HUES64 (cell line): ENCODE measurements at regions not wholly inside any gene's neighbourhood (a gene's known extent, or its start where the extent isn't known, plus 50 kb on each side); places are given as distances from the start of the nearest gene placed in this dataset.

ENCODE experiments used
- H3K27ac ChIP-seq: 2 replicates; pipeline ENCODE4 v1.7.0; 2013; ENCODE audit warnings: low read depth, low read length, inconsistent platforms
- H3K27me3 ChIP-seq: 2 replicates; pipeline ENCODE4 v1.6.1; 2013; ENCODE audit warnings: mild to moderate bottlenecking, low read length; ENCODE audit not compliant: insufficient read depth
- H3K36me3 ChIP-seq: 2 replicates; pipeline ENCODE4 v1.6.1; 2013; ENCODE audit warnings: mild to moderate bottlenecking, low read length; ENCODE audit not compliant: insufficient read depth
- H3K4me1 ChIP-seq: 2 replicates; pipeline ENCODE4 v1.6.1; 2013; ENCODE audit warnings: mild to moderate bottlenecking, low read length, moderate library complexity; ENCODE audit not compliant: insufficient read depth
- H3K4me3 ChIP-seq: 2 replicates; pipeline ENCODE4 v1.5.1; 2013; ENCODE audit warnings: mild to moderate bottlenecking, low read length, moderate library complexity
- H3K9ac ChIP-seq: 2 replicates; pipeline ENCODE4 v1.6.1; 2013; ENCODE audit warnings: mild to moderate bottlenecking, low read depth, low read length
- H3K9me3 ChIP-seq: 2 replicates; pipeline ENCODE4 v1.6.1; 2013; ENCODE audit warnings: low read depth, low read length; ENCODE audit not compliant: insufficient read depth
- WGBS: fragments of 150-250, 120-280 bp; methylation state at CpG from one replicate; pipeline ENCODE4 v1.1.7; 2013; ENCODE audit warnings: missing lambda C conversion rate; 5-methylcytosine and 5-hydroxymethylcytosine counted together

GRCh38 chr12:90028635-90029051 is 320.0 kb upstream of the ATP2B1 start:
- no peaks in the 10 kb centered on the region for H3K36me3 ChIP-seq
- no peak overlapping the region for H3K27ac ChIP-seq
- H3K9me3 ChIP-seq: no peaks in the 10 kb centered on the region
- H3K4me1 ChIP-seq: no peaks in the 10 kb centered on the region
- H3K9ac ChIP-seq: no peak overlapping the region
- H3K4me3 ChIP-seq: no peak overlapping the region
- H3K27me3 ChIP-seq: no peaks in the 10 kb centered on the region

GRCh38 chr12:90027889-90028634 is 319.4 kb upstream of the ATP2B1 start:
- no peaks in the 10 kb centered on the region for H3K4me1 ChIP-seq
- no peak overlapping the region for H3K27ac ChIP-seq
- no peaks in the 10 kb centered on the region for H3K36me3 ChIP-seq
- WGBS: 95% methylated on average over 5 of the region's 5 CpGs
- H3K9ac ChIP-seq: no peak overlapping the region
- no peak overlapping the region for H3K4me3 ChIP-seq
- no peaks in the 10 kb centered on the region for H3K27me3 ChIP-seq
- H3K9me3 ChIP-seq: no peaks in the 10 kb centered on the region

- Histone ChIP-seq H3K4me3 (no peak overlapping the region), H3K9ac (no peak overlapping the region), H3K4me1 (no peaks in the 10 kb centered on the region), H3K9me3 (no peaks in the 10 kb centered on the region), H3K27ac (no peak overlapping the region), H3K27me3 (no peaks in the 10 kb centered on the region), H3K36me3 (no peaks in the 10 kb centered on the region)
Observed at GRCh38 chr12:90027041-90027440, 318.4 kb upstream of the ATP2B1 start.

- 92% methylated on average over 9 of the region's 9 CpGs for WGBS
- Histone ChIP-seq H3K36me3 (no peaks in the 10 kb centered on the region), H3K4me3 (no peak overlapping the region), H3K9me3 (no peaks in the 10 kb centered on the region), H3K27ac (no peak overlapping the region), H3K9ac (no peak overlapping the region), H3K4me1 (no peaks in the 10 kb centered on the region), H3K27me3 (no peaks in the 10 kb centered on the region)
Observed at GRCh38 chr12:90026516-90026915, 317.9 kb upstream of the ATP2B1 start.

DNA sequence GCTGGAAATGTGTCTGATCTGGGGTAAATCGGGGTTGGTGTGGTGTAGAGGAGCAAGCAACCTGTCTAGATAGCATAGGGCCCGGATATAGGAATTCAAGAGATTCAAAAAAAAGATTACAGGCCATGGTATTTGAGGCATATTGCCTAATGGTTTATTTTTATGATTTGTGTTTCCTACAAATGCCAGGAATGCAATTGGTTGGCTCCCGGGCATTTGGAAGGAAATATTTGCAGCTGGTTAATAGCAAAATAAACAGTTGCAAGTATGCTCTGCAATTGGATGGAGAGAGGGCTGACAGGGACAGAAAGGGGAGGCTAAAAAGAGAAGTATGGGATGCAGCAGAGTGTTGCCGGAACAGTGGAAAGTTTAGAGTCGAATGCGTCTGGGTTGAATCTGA is 315.6 kb upstream of the ATP2B1 start:
- H3K27ac ChIP-seq: no peak overlapping the region
- 80% methylated on average over 6 of the region's 6 CpGs for WGBS

DNA sequence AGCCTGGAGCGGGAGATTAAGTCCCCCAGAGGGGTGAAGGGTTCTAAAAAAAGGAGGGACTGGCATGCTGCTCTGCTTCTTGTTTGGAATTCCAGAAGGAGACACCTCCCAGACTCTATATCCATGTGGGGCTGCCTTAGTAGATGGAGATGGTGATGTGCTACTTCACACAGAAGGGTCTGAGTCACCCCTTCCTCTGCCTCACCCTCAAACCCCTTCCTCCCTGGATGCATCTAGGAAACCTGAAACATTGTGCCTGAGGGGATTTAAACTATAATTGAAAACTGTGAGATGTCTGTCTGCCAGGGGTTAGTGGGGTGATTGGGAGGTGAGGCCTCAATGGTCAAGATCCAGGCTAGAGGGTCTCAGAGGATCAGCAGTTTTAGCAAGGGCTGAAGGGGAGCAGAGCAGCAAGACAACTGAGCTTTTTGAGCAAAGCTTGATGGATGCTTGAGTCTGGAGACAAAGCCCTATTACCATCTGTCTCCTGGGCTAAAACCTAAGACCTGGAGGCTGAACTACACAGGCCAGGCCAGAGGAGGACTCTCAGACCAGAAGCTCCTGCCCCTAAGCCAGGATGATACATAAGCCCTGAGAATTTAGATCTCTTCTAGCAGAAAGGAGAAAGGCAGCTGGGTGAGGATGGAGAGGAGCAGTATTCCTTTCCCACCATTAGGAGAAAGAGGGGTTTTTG is 314.7 kb upstream of the ATP2B1 start:
- Histone ChIP-seq H3K27ac (no peak overlapping the region), H3K9ac (no peak overlapping the region), H3K4me1 (no peaks in the 10 kb centered on the region), H3K27me3 (no peaks in the 10 kb centered on the region), H3K4me3 (no peak overlapping the region), H3K9me3 (no peaks in the 10 kb centered on the region), H3K36me3 (no peaks in the 10 kb centered on the region)
- 88% methylated on average over 1 of the region's 1 CpG for WGBS

More for the DNA sequence above, 315.6 kb upstream of the ATP2B1 start:
- H3K4me1 ChIP-seq: no peaks in the 10 kb centered on the region
- H3K27me3 ChIP-seq: no peaks in the 10 kb centered on the region
- H3K36me3 ChIP-seq: no peaks in the 10 kb centered on the region
- no peak overlapping the region for H3K9ac ChIP-seq
- H3K9me3 ChIP-seq: no peaks in the 10 kb centered on the region
- no peak overlapping the region for H3K4me3 ChIP-seq

DNA sequence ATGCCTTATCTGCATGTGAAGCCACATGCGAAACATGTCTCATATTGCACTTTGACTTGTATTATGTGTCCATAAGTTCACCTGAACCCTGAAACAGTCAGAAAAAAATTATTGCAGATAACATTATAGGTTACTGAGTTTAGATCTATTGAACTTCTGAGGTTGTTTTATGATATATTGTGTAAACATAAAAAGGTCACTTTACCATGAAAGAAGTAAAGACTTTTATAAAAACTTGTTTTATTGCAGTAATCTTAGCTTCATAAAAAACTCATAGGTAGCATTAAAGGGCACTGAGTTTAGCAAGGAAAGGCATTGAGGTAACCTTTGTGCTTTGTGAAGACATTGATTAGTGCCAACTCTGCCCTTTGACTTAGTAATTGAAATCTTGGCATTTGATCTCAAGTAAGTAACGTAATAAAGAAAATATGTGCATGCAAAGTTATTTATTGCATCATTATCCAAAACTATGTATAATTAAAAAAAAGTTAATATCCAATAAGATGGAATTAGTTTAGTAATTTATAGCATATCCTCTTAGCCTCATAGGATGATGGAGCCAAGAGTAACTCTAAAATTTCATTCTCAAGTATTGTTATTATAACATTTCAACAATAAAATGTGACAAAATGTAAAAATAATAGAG is 313.3 kb upstream of the ATP2B1 start:
- 100% methylated on average over 1 of the region's 2 CpGs for WGBS
- H3K4me1 ChIP-seq: no peaks in the 10 kb centered on the region
- no peaks in the 10 kb centered on the region for H3K9me3 ChIP-seq
- no peak overlapping the region for H3K4me3 ChIP-seq
- no peak overlapping the region for H3K27ac ChIP-seq
- H3K9ac ChIP-seq: no peak overlapping the region
- H3K27me3 ChIP-seq: no peaks in the 10 kb centered on the region
- no peaks in the 10 kb centered on the region for H3K36me3 ChIP-seq

DNA sequence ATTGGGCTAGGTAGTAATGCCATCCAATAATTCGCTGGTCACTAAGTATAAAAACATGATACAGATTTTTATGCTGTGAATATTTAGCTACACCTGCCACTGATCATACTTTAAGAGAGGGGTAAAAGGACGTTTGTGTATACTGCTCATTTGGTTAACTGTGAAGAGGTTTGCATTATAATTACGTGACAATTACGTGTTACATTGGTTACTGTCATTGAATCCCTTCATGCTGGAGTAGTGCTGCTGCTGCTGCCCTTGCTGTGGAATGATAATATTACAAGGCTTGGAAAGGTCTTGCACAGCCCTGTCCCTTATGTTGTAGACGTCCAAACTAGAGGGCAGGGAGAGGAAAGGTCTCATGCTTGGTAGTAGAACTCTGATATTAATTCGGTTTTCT is 312.2 kb upstream of the ATP2B1 start:
- Histone ChIP-seq H3K36me3 (no peaks in the 10 kb centered on the region), H3K4me3 (no peak overlapping the region), H3K4me1 (no peaks in the 10 kb centered on the region), H3K27ac (no peak overlapping the region), H3K9ac (no peak overlapping the region), H3K27me3 (no peaks in the 10 kb centered on the region), H3K9me3 (no peaks in the 10 kb centered on the region)
- WGBS: 81% methylated on average over 5 of the region's 6 CpGs

DNA sequence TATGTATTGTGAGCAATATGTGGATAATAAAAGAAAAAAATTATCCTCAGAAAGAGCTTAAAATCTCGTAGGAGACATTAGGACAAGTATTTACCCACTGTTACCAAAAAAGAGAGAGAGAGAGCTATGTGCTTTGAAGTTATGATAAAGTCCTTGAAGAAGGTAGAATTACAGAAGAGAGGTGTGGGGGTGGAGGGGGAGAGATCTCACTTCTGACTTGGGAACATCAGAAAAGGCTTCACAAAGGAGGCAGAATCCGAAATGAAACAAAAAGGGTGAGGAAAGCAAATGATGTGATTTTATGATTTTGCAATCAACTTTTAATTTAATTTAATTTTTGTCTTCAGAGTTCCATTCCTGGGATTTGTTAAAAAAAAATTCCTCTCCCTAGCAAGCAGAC is 311.8 kb upstream of the ATP2B1 start:
- H3K36me3 ChIP-seq: no peaks in the 10 kb centered on the region
- H3K9me3 ChIP-seq: no peaks in the 10 kb centered on the region
- 88% methylated on average over 1 of the region's 2 CpGs for WGBS
- H3K27me3 ChIP-seq: no peaks in the 10 kb centered on the region
- H3K4me1 ChIP-seq: no peaks in the 10 kb centered on the region
- no peak overlapping the region for H3K27ac ChIP-seq
- H3K9ac ChIP-seq: no peak overlapping the region
- no peak overlapping the region for H3K4me3 ChIP-seq

DNA sequence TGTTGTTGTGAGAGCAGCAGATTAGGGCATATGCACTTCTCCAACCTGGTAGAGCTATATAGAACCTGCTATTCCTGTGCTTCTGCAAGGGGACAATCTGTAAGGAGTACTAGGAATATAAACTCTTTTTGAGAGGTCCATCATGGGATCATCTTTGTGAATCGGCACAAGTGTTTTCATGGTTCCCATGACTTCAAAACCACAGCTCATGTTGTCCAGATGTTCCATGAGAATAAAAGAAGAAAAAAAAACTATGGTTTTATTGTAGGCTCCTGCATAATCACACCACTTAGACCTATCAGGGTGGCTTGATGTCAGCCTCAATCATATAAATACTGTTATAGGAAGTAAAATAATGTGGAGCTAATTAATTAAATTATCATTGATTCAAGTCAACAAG is 311.4 kb upstream of the ATP2B1 start:
- no peaks in the 10 kb centered on the region for H3K9me3 ChIP-seq
- WGBS: 100% methylated on average over 1 of the region's 1 CpG
- no peaks in the 10 kb centered on the region for H3K4me1 ChIP-seq
- no peaks in the 10 kb centered on the region for H3K36me3 ChIP-seq
- H3K4me3 ChIP-seq: no peak overlapping the region
- H3K27me3 ChIP-seq: no peaks in the 10 kb centered on the region
- no peak overlapping the region for H3K9ac ChIP-seq
- H3K27ac ChIP-seq: no peak overlapping the region

DNA sequence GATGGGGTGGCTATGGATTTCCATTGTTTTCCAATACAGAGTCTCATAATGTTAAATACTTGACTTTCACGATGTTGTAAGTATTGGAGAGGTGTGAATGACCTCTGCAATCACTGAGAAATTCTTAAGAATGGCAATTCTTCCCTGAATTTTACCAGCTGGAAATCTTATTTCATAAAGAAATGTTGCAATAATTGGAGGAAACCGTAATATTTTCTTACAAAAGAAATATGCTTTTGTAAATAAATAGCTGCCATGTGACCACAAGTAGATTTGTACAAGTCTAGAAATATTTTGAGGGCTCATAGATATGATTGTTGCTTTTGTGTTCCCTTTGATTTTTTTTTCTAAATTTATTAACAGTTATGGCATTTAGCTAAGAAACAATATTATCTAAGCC is 308.7 kb upstream of the ATP2B1 start:
- Histone ChIP-seq H3K27ac (no peak overlapping the region), H3K9me3 (no peaks in the 10 kb centered on the region), H3K27me3 (no peaks in the 10 kb centered on the region), H3K9ac (no peak overlapping the region), H3K36me3 (no peaks in the 10 kb centered on the region), H3K4me3 (no peak overlapping the region), H3K4me1 (no peaks in the 10 kb centered on the region)
- 100% methylated on average over 1 of the region's 2 CpGs for WGBS
